ENCODE measurements at regions not wholly inside any gene's neighbourhood (a gene's known extent, or its start where the extent isn't known, plus 50 kb on each side); places are given as distances from the start of the nearest gene placed in this dataset.

- H3K27me3 Mint-ChIP-seq (ENCODE audit: insufficient read depth, low read depth, poor library complexity), result peaks cover 2% of the 10 kb centered on the region
- H3K4me1 ChIP-seq (ENCODE audit: insufficient read depth), result no peaks in the 10 kb centered on the region
- H3K9me3 Mint-ChIP-seq, result peaks cover 90% of the 10 kb centered on the region
- ATAC-seq (no peak), DNase-seq (ENCODE audit: low spot score) (no peak)
- no peaks in the 10 kb centered on the region for H4K20me1 ChIP-seq (replicated peaks; ENCODE audit: insufficient read depth)
- no peak overlapping the region for H3K27ac ChIP-seq (ENCODE audit: low read depth)
- no peak overlapping the region for H3K4me3 ChIP-seq
- H3F3A ChIP-seq (replicated peaks; ENCODE audit: low read depth), result no peaks in the 10 kb centered on the region
- H3K79me2 ChIP-seq (replicated peaks; ENCODE audit: insufficient read depth), result no peaks in the 10 kb centered on the region
- no peak overlapping the region for H3K4me3 Mint-ChIP-seq
- no peaks in the 10 kb centered on the region for H3K27me3 ChIP-seq (ENCODE audit: insufficient read depth)
- no peaks in the 10 kb centered on the region for H3K9me2 ChIP-seq (ENCODE audit: insufficient read depth)
- H3K36me3 Mint-ChIP-seq (ENCODE audit: low read depth), result peaks cover 29% of the 10 kb centered on the region
- no peak overlapping the region for H3K4me2 ChIP-seq
- no peak overlapping the region for H3K27ac Mint-ChIP-seq
- H3K4me1 Mint-ChIP-seq, result no peaks in the 10 kb centered on the region
- peaks cover 3% of the 10 kb centered on the region; the same call in 1 of the 2 replicates for H3K36me3 ChIP-seq (ENCODE audit: insufficient read depth)
- no peak overlapping the region for H2AFZ ChIP-seq
- TF ChIP-seq CREB1 (CRISPR knock-in tag; IDR thresholded peaks at IDR 0.05; ENCODE audit: low read depth) (no peak), ZNF114 (CRISPR knock-in tag; IDR thresholded peaks at IDR 0.05) (no peak), CTCF (conservative IDR thresholded peaks at IDR 0.05; ENCODE audit: low read depth in 2 of 2) (no peak), ZNF331 (CRISPR knock-in tag; IDR thresholded peaks at IDR 0.05; ENCODE audit: low read depth) (no peak), STAT1 (IDR thresholded peaks at IDR 0.05; ENCODE audit: unreplicated experiment) (no peak), ZNF462 (CRISPR knock-in tag; IDR thresholded peaks at IDR 0.05) (no peak), EZH2phosphoT487 (IDR thresholded peaks at IDR 0.05; ENCODE audit: unreplicated experiment) (no peak), NANOG (IDR thresholded peaks at IDR 0.05; ENCODE audit: borderline replicate concordance) (no peak), POLR2AphosphoS5 (IDR thresholded peaks at IDR 0.05; ENCODE audit: low read depth) (no peak), JUNB (IDR thresholded peaks at IDR 0.05; ENCODE audit: unreplicated experiment) (no peak), REST (IDR thresholded peaks at IDR 0.05; ENCODE audit: unreplicated experiment) (no peak), EZH2 (IDR thresholded peaks at IDR 0.05; ENCODE audit: low read depth, unreplicated experiment) (no peak)
- TF ChIP-seq, protein P1, sequence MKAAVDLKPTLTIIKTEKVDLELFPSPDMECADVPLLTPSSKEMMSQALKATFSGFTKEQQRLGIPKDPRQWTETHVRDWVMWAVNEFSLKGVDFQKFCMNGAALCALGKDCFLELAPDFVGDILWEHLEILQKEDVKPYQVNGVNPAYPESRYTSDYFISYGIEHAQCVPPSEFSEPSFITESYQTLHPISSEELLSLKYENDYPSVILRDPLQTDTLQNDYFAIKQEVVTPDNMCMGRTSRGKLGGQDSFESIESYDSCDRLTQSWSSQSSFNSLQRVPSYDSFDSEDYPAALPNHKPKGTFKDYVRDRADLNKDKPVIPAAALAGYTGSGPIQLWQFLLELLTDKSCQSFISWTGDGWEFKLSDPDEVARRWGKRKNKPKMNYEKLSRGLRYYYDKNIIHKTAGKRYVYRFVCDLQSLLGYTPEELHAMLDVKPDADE (IDR thresholded peaks at IDR 0.05), result no peak
Measured at GRCh38 chr20:54794110-54794509, 318.7 kb downstream of the DOK5 start.

All from GM23338 (cell line).